HPDE6-E6E7 (cell line): ENCODE measurements at regions not wholly inside any gene's neighbourhood (a gene's known extent, or its start where the extent isn't known, plus 50 kb on each side); places are given as distances from the start of the nearest gene placed in this dataset.
A peak's percentile ranks its signal among the peaks of the same experiment; 100 is the strongest.
"Not testable (repeated sequence)": the region's sequence is repeated elsewhere in the genome, so short reads cannot be mapped to it uniquely, and the experiment has no call there.

Source experiments
- DNase-seq: peaks from one replicate; pipeline ENCODE4 v3.0.0; 2011; ENCODE audit warnings: missing footprints; ENCODE audit errors: extremely low spot score

- DNase-seq, result no peak
Observed at GRCh38 chr6:163776196-163776905, 361.8 kb downstream of the QKI start.

GRCh38 chr6:163775313-163775712 is 360.8 kb downstream of the QKI start:
- no peak for DNase-seq

GRCh38 chr6:163774485-163774884 is 360.0 kb downstream of the QKI start:
- DNase-seq, result no peak

- no peak for DNase-seq
Observed at GRCh38 chr6:163773646-163774045, 359.1 kb downstream of the QKI start.

GRCh38 chr6:163772701-163773100 is 358.2 kb downstream of the QKI start:
- DNase-seq, result no peak

GRCh38 chr6:163771180-163771579 is 356.7 kb downstream of the QKI start:
- DNase-seq, result no peak

- no peak for DNase-seq
Observed at GRCh38 chr6:163768905-163769304, 354.4 kb downstream of the QKI start.

- DNase-seq, result no peak
Observed at GRCh38 chr6:163766936-163767335, 352.4 kb downstream of the QKI start.

GRCh38 chr6:163765335-163765734 is 350.8 kb downstream of the QKI start:
- DNase-seq, result no peak

- no peak for DNase-seq
Observed at GRCh38 chr6:163764565-163764964, 350.0 kb downstream of the QKI start.

GRCh38 chr6:163761481-163761880 is 347.0 kb downstream of the QKI start:
- no peak for DNase-seq

GRCh38 chr6:163760860-163761259 is 346.3 kb downstream of the QKI start:
- DNase-seq, result no peak

- peak; percentile 14 for DNase-seq
Observed at GRCh38 chr6:163759542-163759941, 345.0 kb downstream of the QKI start.

- no peak for DNase-seq
Observed at GRCh38 chr6:163757520-163757919, 343.0 kb downstream of the QKI start.

GRCh38 chr6:163756079-163756478 is 341.6 kb downstream of the QKI start:
- no peak for DNase-seq

GRCh38 chr6:163754866-163755265 is 340.3 kb downstream of the QKI start:
- DNase-seq, result no peak

- no peak for DNase-seq
Observed at GRCh38 chr6:163753430-163753829, 338.9 kb downstream of the QKI start.

GRCh38 chr6:163752446-163752845 is 337.9 kb downstream of the QKI start:
- no peak for DNase-seq

GRCh38 chr6:163751032-163751525 is 336.6 kb downstream of the QKI start:
- DNase-seq, result no peak

- DNase-seq, result no peak
Observed at GRCh38 chr6:163750431-163751031, 336.0 kb downstream of the QKI start.

- no peak for DNase-seq
Observed at GRCh38 chr6:163748886-163749285, 334.4 kb downstream of the QKI start.

GRCh38 chr6:163748036-163748435 is 333.5 kb downstream of the QKI start:
- no peak for DNase-seq

- not testable (repeated sequence) for DNase-seq
Observed at GRCh38 chr6:163747058-163747457, 332.5 kb downstream of the QKI start.
